HUES64 (cell line): ENCODE measurements at regions not wholly inside any gene's neighbourhood (a gene's known extent, or its start where the extent isn't known, plus 50 kb on each side); places are given as distances from the start of the nearest gene placed in this dataset.
"Not testable (repeated sequence)": the region's sequence is repeated elsewhere in the genome, so short reads cannot be mapped to it uniquely, and the experiment has no call there.

Experiments
- H3K27ac ChIP-seq: 2 replicates; pipeline ENCODE4 v1.7.0; 2013; ENCODE audit warnings: low read depth, low read length, inconsistent platforms
- H3K27me3 ChIP-seq: 2 replicates; pipeline ENCODE4 v1.6.1; 2013; ENCODE audit warnings: mild to moderate bottlenecking, low read length; ENCODE audit not compliant: insufficient read depth
- H3K36me3 ChIP-seq: 2 replicates; pipeline ENCODE4 v1.6.1; 2013; ENCODE audit warnings: mild to moderate bottlenecking, low read length; ENCODE audit not compliant: insufficient read depth
- H3K4me1 ChIP-seq: 2 replicates; pipeline ENCODE4 v1.6.1; 2013; ENCODE audit warnings: mild to moderate bottlenecking, low read length, moderate library complexity; ENCODE audit not compliant: insufficient read depth
- H3K4me3 ChIP-seq: 2 replicates; pipeline ENCODE4 v1.5.1; 2013; ENCODE audit warnings: mild to moderate bottlenecking, low read length, moderate library complexity
- H3K9ac ChIP-seq: 2 replicates; pipeline ENCODE4 v1.6.1; 2013; ENCODE audit warnings: mild to moderate bottlenecking, low read depth, low read length
- H3K9me3 ChIP-seq: 2 replicates; pipeline ENCODE4 v1.6.1; 2013; ENCODE audit warnings: low read depth, low read length; ENCODE audit not compliant: insufficient read depth
- WGBS: fragments of 150-250, 120-280 bp; methylation state at CpG from one replicate; pipeline ENCODE4 v1.1.7; 2013; ENCODE audit warnings: missing lambda C conversion rate; 5-methylcytosine and 5-hydroxymethylcytosine counted together

DNA sequence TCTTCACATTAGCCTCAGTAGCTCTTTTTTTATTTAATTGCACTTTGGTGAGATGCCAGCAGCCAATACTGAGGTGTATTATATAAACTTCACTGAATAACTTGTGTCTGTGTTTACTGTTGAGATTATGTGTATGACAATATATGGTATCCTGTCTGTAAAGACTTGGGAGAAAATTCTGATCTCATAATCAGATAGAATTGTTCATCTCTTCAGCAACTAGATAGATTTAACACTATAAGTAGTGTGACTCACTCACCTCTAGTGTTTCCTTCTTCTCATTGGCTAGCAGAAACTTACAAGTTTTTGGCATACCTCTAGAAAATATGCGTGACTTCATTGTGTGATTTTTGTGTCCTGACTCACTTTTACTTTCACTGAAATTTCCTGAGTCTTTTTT, 67.6 kb upstream of the TGFBR2 start:
- no peak overlapping the region for H3K4me3 ChIP-seq
- no peak overlapping the region for H3K9ac ChIP-seq
- no peak overlapping the region for H3K27ac ChIP-seq
- no peaks in the 10 kb centered on the region for H3K27me3 ChIP-seq
- H3K36me3 ChIP-seq = no peaks in the 10 kb centered on the region
- WGBS = 90% methylated on average over 1 of the region's 1 CpG
- H3K4me1 ChIP-seq = no peaks in the 10 kb centered on the region
- no peaks in the 10 kb centered on the region for H3K9me3 ChIP-seq

GRCh38 chr3:30539206-30539605, 67.2 kb upstream of the TGFBR2 start:
- Histone ChIP-seq H3K9me3 (no peaks in the 10 kb centered on the region), H3K36me3 (no peaks in the 10 kb centered on the region), H3K27me3 (no peaks in the 10 kb centered on the region), H3K4me3 (no peak overlapping the region), H3K27ac (no peak overlapping the region), H3K9ac (no peak overlapping the region), H3K4me1 (no peaks in the 10 kb centered on the region)
- 91% methylated on average over 4 of the region's 4 CpGs for WGBS

- no peak overlapping the region for H3K27ac ChIP-seq
- WGBS = 100% methylated on average over 1 of the region's 1 CpG
These were observed 66.6 kb upstream of the TGFBR2 start for GRCh38 chr3:30539772-30540171.

GRCh38 chr3:30541156-30541555, 65.2 kb upstream of the TGFBR2 start:
- H3K4me1 ChIP-seq, H3K27me3 ChIP-seq, H3K27ac ChIP-seq, H3K9ac ChIP-seq, H3K36me3 ChIP-seq, H3K4me3 ChIP-seq, H3K9me3 ChIP-seq: not testable (repeated sequence)

More at GRCh38 chr3:30539772-30540171, 66.6 kb upstream of the TGFBR2 start:
- Histone ChIP-seq H3K9ac (no peak overlapping the region), H3K9me3 (no peaks in the 10 kb centered on the region), H3K4me1 (no peaks in the 10 kb centered on the region), H3K27me3 (no peaks in the 10 kb centered on the region), H3K36me3 (no peaks in the 10 kb centered on the region), H3K4me3 (no peak overlapping the region)

GRCh38 chr3:30542897-30543296, 63.5 kb upstream of the TGFBR2 start:
- 97% methylated on average over 8 of the region's 8 CpGs for WGBS
- Histone ChIP-seq H3K36me3 (no peaks in the 10 kb centered on the region), H3K9me3 (no peaks in the 10 kb centered on the region), H3K9ac (no peak overlapping the region), H3K27ac (no peak overlapping the region), H3K4me3 (no peak overlapping the region), H3K4me1 (no peaks in the 10 kb centered on the region), H3K27me3 (no peaks in the 10 kb centered on the region)

GRCh38 chr3:30544812-30545211, 61.6 kb upstream of the TGFBR2 start:
- Histone ChIP-seq H3K9ac (no peak overlapping the region), H3K27ac (no peak overlapping the region), H3K9me3 (no peaks in the 10 kb centered on the region), H3K4me3 (no peak overlapping the region), H3K27me3 (no peaks in the 10 kb centered on the region), H3K4me1 (peaks cover 9% of the 10 kb centered on the region), H3K36me3 (no peaks in the 10 kb centered on the region)
- WGBS = 87% methylated on average over 3 of the region's 3 CpGs

DNA sequence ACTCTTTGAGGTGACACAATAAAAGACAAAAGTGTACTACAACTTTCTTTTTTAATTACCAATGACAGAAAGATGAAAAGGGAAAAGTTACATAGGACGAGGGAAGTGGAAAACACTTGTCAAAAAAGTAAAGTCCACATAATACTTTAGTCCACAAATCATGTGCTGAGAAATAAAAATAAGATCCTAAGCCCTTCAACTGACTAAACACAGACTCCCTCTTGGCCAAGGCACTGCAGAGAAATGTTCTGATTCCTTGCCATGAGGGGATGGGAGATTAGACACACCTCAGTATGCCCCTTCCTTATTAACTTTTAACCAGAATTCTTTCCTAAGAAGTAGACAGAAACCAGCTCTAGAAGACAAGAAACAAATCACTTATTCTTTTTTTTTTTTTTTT, 59.5 kb upstream of the TGFBR2 start:
- no peak overlapping the region for H3K9ac ChIP-seq
- H3K4me1 ChIP-seq = peaks cover 30% of the 10 kb centered on the region
- H3K4me3 ChIP-seq = no peak overlapping the region
- H3K27ac ChIP-seq = no peak overlapping the region
- H3K9me3 ChIP-seq = no peaks in the 10 kb centered on the region
- no CpG with 5 or more reads among the region's 1 CpG for WGBS
- no peaks in the 10 kb centered on the region for H3K36me3 ChIP-seq
- H3K27me3 ChIP-seq = no peaks in the 10 kb centered on the region

- Histone ChIP-seq H3K4me1 (peaks cover 38% of the 10 kb centered on the region), H3K4me3 (no peak overlapping the region), H3K9ac (no peak overlapping the region), H3K27ac (no peak overlapping the region), H3K27me3 (no peaks in the 10 kb centered on the region), H3K36me3 (no peaks in the 10 kb centered on the region), H3K9me3 (no peaks in the 10 kb centered on the region)
- 92% methylated on average over 5 of the region's 5 CpGs for WGBS
These were observed 58.7 kb upstream of the TGFBR2 start for GRCh38 chr3:30547716-30548115.

DNA sequence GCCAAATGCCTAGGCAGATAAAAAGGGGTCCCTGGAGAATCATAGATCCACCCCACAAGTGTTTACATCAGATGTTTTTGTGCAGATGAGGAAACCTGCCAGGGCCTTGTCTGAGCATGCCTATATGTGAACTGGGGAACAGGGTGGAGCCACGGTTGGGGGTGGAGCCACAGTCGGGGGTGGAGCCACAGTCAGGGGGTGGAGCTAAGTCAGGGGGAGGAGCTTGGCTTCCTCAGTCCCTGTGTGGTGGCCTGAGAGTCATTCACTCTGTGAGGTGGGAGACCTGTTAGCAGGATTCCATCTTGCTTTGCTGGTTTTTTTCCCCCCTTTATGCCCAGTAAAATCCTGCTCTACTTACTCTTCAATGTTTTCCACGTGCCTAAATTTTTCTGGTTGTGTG, 57.8 kb upstream of the TGFBR2 start:
- Histone ChIP-seq H3K9me3 (no peaks in the 10 kb centered on the region), H3K27ac (peak overlapping the region; percentile 88), H3K36me3 (no peaks in the 10 kb centered on the region), H3K4me3 (no peak overlapping the region), H3K27me3 (no peaks in the 10 kb centered on the region), H3K9ac (peak overlapping the region; percentile 42; the same call in 1 of the 2 replicates), H3K4me1 (peaks cover 45% of the 10 kb centered on the region)
- WGBS = 71% methylated on average over 3 of the region's 3 CpGs

- Histone ChIP-seq H3K9ac (no peak overlapping the region; the same call in 1 of the 2 replicates), H3K9me3 (no peaks in the 10 kb centered on the region), H3K4me3 (no peak overlapping the region), H3K27me3 (no peaks in the 10 kb centered on the region), H3K27ac (peak overlapping the region; percentile 88), H3K4me1 (peaks cover 45% of the 10 kb centered on the region), H3K36me3 (no peaks in the 10 kb centered on the region)
- WGBS = 25% methylated on average over 3 of the region's 4 CpGs
These were observed 56.8 kb upstream of the TGFBR2 start for GRCh38 chr3:30549600-30549999.

- Histone ChIP-seq H3K4me3 (no peak overlapping the region), H3K27me3 (no peaks in the 10 kb centered on the region), H3K9ac (peak overlapping the region; percentile 1; the same call in 1 of the 2 replicates), H3K36me3 (no peaks in the 10 kb centered on the region), H3K4me1 (peaks cover 45% of the 10 kb centered on the region), H3K27ac (peak overlapping the region; percentile 88), H3K9me3 (no peaks in the 10 kb centered on the region)
These were observed 56.2 kb upstream of the TGFBR2 start for GRCh38 chr3:30550246-30550645.

DNA sequence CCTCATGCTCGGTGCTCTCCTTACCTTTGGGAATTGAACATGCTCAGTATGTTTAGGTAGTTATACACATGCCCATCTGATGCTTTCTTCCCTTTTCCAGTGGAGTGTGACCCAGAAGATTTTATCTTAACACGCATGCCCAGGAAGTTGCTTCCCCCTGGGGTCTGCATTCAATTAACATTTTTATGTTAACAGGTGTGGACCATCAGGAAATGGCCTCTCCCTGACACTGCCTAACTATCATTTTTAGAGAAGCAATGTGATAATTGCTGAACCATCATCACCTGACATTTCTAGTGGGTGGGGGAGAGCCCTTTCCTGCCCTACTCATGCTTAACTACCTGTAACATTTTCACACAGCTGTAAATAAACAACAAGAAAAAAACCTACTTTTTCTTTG, 55.1 kb upstream of the TGFBR2 start:
- Histone ChIP-seq H3K4me3 (no peak overlapping the region), H3K27me3 (no peaks in the 10 kb centered on the region), H3K36me3 (no peaks in the 10 kb centered on the region), H3K4me1 (peaks cover 45% of the 10 kb centered on the region), H3K9ac (no peak overlapping the region), H3K27ac (peak overlapping the region; percentile 14; the same call in 1 of the 2 replicates), H3K9me3 (no peaks in the 10 kb centered on the region)
- 73% methylated on average over 2 of the region's 2 CpGs for WGBS
